ENCODE measurements at regions not wholly inside any gene's neighbourhood (a gene's known extent, or its start where the extent isn't known, plus 50 kb on each side); places are given as distances from the start of the nearest gene placed in this dataset.

DNA sequence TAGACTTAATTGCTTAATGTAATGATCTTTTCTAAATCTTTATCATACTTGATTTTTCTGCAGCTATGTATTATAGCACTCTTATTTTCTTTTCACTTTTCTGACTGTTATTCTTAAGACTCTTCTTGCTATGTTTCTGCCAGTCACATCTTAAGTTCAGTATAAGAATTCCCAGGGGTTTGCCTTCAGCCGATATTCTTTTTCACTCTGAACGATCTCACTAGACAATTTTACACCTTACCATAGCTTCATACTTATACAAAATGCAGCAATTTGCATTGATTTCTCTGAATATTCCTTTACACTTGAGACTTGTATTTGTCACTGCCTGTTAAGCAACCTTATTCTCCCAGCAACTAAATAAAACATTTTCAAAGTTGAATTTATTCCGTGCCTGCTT lies 242.5 kb upstream of the OLFM3 start:
- TF ChIP-seq, protein P1, sequence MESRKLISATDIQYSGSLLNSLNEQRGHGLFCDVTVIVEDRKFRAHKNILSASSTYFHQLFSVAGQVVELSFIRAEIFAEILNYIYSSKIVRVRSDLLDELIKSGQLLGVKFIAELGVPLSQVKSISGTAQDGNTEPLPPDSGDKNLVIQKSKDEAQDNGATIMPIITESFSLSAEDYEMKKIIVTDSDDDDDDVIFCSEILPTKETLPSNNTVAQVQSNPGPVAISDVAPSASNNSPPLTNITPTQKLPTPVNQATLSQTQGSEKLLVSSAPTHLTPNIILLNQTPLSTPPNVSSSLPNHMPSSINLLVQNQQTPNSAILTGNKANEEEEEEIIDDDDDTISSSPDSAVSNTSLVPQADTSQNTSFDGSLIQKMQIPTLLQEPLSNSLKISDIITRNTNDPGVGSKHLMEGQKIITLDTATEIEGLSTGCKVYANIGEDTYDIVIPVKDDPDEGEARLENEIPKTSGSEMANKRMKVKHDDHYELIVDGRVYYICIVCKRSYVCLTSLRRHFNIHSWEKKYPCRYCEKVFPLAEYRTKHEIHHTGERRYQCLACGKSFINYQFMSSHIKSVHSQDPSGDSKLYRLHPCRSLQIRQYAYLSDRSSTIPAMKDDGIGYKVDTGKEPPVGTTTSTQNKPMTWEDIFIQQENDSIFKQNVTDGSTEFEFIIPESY (IDR thresholded peaks at IDR 0.05; ENCODE audit: borderline replicate concordance, low read depth) = no peak
- TF ChIP-seq, protein P2, sequence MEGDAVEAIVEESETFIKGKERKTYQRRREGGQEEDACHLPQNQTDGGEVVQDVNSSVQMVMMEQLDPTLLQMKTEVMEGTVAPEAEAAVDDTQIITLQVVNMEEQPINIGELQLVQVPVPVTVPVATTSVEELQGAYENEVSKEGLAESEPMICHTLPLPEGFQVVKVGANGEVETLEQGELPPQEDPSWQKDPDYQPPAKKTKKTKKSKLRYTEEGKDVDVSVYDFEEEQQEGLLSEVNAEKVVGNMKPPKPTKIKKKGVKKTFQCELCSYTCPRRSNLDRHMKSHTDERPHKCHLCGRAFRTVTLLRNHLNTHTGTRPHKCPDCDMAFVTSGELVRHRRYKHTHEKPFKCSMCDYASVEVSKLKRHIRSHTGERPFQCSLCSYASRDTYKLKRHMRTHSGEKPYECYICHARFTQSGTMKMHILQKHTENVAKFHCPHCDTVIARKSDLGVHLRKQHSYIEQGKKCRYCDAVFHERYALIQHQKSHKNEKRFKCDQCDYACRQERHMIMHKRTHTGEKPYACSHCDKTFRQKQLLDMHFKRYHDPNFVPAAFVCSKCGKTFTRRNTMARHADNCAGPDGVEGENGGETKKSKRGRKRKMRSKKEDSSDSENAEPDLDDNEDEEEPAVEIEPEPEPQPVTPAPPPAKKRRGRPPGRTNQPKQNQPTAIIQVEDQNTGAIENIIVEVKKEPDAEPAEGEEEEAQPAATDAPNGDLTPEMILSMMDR (IDR thresholded peaks at IDR 0.05) = no peak
- TF ChIP-seq YY1 (IDR thresholded peaks at IDR 0.05; ENCODE audit: low read depth) = no peak
- TF ChIP-seq GABPA (IDR thresholded peaks at IDR 0.05; ENCODE audit: low read depth) = no peak
